AG09319 (cell line): ENCODE measurements at regions not wholly inside any gene's neighbourhood (a gene's known extent, or its start where the extent isn't known, plus 50 kb on each side); places are given as distances from the start of the nearest gene placed in this dataset.
"Not testable (repeated sequence)": the region's sequence is repeated elsewhere in the genome, so short reads cannot be mapped to it uniquely, and the experiment has no call there.

Experiments
- DNase-seq: peaks from one replicate; pipeline ENCODE4 v3.0.0-alpha.2; 2010; ENCODE audit warnings: low read depth; ENCODE audit errors: extremely low read depth
- TF ChIP-seq, protein P1 (sequence below): IDR thresholded peaks from 2 replicates; pipeline ENCODE4 v1.5.1; 2011; ENCODE audit warnings: low read depth, mild to moderate bottlenecking, inconsistent platforms, low read length, moderate library complexity

DNA sequence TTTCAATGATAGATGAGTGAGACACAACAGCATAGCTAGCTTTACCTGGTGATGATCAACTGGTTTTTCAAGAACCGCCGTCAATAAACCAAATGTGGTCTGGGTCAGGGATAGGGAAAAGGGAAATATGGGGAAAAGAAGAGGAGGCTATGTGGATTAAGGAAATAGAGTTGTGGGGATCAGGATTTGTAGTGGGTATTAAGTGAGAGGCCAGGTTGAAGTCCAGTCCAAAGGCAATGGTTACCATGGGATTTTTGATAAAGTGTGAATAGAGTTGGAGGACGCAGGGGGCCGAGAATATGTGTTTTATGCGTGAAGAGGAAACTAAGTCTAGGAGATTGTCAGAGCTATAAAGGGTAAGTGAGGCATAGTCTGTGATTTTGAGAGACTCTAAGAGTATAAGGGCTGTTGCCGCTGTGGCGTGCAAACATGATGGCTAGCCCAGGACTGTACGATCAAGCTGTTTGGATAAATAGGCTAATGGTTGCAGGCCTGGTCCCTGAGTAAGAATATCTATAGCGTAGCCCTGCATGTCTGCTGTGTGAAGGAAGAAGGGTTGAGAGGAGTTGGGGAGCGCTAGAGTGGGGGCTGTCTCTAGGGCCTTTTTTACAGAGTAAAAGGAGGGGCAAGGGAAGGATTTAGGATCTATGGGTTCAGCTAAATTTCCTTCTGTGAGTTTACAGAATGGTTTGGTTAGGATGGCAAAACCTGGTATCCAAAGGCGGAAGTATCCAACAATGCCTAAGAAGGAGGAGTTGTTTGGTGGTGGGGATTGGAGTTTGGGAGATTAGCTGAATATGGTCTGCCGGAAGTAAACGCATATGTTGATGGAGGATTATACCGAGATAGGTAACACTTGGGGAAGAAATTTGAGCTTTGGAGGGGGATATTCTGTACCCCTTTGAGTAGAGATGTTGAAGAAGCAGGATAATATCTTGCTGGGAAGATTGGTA is 749.7 kb upstream of the ADGRB3 start:
- TF ChIP-seq, protein P1, sequence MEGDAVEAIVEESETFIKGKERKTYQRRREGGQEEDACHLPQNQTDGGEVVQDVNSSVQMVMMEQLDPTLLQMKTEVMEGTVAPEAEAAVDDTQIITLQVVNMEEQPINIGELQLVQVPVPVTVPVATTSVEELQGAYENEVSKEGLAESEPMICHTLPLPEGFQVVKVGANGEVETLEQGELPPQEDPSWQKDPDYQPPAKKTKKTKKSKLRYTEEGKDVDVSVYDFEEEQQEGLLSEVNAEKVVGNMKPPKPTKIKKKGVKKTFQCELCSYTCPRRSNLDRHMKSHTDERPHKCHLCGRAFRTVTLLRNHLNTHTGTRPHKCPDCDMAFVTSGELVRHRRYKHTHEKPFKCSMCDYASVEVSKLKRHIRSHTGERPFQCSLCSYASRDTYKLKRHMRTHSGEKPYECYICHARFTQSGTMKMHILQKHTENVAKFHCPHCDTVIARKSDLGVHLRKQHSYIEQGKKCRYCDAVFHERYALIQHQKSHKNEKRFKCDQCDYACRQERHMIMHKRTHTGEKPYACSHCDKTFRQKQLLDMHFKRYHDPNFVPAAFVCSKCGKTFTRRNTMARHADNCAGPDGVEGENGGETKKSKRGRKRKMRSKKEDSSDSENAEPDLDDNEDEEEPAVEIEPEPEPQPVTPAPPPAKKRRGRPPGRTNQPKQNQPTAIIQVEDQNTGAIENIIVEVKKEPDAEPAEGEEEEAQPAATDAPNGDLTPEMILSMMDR, result no peak
- DNase-seq, result no peak

DNA sequence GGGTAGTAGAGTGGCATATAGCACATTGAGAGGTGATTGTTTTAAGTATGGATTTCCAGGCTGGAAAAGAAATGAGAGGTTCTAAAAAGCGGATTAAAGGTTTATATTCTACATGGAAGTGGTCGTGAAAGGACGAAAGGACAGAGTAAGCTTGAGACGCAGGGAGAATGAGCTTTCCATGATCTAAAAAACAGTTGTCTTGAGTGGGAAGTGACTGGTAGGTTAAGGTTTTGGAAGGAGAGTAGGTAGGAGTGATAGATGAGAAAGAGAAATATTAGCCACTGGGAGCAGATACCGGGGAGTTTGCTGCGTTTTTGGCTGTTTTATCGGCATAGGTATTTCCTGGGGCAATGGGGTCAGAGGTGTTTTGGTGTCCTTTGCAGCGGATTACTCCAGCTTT is 750.6 kb upstream of the ADGRB3 start:
- no peak for DNase-seq
- TF ChIP-seq, protein P1, result no peak

DNA sequence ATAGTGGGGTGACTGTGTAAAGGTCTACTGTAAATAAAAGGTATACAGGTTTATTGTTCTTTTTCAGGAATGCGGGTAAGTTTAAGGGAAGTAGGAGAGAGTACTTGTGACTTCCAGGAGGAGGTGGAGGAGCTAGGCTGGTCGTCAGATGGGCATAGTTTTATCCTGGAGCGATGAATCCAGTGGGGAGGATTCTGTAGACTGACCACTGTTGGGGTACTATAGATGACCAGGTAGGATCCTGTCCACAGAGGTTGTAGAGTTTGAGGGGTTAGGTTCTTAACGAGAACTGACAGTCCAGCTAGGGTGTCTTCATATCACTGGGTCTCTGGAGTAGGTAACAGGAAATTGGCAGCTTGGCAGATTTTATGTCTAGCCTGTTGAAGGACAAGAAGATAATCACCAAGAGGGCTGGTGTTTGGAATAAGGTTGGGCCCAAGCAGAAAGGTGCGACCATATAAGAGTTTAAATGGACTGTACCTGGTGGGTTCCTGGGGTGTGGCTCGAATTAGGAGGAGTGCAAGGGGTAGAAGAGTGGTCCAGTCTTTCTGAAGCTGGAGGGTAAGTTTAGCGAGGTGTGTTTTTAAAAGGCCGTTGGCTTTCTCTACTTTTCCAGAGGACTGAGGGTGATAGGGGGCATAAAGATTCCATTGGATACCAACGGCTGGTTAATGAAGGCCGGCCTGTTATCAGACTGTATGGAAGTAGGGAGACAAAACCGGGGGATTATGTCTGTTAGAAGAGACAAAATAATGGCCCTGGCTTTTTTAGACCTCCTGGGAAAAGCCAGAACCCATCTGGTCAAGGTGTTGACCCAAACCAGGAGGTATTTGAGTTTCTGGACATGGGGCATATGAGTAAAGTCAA is 751.3 kb upstream of the ADGRB3 start:
- TF ChIP-seq, protein P1, result no peak
- no peak for DNase-seq

DNA sequence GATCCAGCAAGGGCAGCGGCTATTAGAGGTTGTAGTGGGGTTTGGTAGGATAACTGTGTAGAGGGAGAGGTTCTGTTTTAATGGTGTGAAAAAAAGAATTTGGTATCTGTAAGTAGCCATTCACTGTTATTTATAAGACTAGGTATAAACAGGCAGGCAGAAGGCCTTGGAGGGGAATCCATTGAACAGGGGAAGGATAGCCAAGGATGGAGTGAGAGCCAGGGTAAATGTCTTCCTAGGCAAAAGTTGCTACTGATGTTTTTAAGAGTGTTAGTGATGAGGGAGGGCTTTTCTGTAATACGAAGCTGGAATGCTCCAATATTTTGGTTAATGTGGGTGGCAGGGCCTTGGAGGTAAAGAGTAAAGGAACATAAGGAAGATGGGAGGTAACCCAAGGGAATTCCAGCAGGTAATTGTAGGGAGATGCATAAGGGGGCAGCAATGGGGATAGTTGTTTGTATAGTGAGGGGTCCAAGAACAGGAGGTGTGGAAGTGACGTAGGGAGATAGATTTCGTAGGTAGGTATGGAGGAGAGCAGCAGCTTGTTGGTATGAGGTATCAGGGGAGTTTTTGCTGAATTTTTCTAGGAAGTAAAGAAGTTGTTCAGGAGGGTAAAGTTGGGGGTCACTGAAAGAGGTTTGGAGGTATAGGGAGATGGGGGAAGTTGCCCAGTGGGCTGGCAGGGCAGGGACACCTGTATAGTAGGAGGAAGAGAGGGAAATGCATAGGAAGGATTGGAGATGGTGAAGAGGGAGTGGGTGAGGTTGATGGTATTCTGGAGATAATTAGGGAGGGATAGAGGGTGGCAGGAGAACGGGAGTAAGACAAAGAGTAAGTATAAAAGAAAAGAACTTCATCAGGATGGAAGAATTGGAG is 752.4 kb upstream of the ADGRB3 start:
- TF ChIP-seq, protein P1, result no peak
- no peak for DNase-seq

DNA sequence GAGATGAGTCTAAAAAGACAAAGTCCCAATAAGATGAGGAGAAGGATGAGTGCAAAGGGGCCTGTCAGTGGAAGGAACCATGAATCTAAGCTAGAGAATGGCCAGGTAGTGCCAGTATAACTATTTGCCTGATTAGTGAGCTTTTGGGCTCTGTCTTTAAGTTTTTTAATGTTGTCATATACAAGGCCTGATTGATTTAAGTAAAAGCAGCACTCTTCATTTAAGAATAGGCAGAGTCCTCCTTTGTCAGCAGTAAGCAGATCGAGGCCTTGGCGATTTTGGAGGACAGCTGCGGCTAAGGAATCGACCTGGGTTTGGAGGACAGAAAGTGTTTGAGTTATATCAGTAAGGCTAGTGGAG is 753.4 kb upstream of the ADGRB3 start:
- DNase-seq, result no peak
- TF ChIP-seq, protein P1, result no peak

DNA sequence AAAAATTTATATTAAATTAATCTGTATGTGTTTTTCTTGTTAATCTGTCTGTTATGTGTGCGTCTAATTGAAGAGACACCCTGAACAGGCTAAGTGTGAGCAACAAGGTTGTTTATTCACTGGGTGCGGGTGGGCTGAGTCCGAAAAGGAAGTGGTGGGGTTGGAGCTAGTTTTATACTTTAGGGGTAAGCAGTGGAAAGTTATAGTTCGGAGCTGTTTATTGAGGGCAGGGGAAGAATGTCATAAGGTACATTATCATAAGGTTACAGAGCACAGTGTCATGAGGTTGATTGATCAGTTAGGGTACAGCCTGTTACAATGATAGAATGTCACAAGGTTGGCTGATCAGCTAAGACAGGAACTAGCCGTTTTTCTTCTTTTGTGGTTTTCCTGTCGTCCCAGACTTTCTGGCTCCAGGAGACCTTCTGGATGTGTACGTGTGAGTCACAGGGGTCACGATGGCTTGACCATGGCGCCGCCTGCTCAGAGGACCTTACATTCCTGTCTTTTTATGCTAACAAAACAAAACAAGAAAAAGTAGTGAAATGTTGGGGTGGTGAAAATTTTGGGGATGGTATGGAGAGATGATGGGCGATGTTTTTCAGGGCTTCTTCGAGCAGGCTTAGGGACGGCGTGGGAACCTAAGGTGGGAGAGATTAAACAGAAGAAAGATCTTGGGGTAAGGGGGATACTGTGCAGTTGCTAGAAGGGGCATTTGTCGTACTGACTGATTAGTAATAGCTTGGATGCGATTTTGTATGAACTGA is 754.0 kb upstream of the ADGRB3 start:
- no peak for DNase-seq
- TF ChIP-seq, protein P1, result no peak

DNA sequence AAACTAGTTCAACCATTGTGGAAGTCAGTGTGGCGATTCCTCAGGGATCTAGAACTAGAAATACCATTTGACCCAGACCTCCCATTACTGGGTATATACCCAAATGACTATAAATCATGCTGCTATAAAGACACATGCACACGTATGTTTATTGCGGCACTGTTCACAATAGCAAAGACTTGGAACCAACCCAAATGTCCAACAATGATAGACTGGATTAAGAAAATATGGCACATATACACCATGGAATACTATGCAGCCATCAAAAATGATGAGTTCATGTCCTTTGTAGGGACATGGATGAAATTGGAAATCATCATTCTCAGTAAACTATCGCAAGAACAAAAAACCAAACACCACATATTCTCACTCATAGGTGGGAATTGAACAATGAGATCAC is 754.7 kb upstream of the ADGRB3 start:
- not testable (repeated sequence) for DNase-seq

DNA sequence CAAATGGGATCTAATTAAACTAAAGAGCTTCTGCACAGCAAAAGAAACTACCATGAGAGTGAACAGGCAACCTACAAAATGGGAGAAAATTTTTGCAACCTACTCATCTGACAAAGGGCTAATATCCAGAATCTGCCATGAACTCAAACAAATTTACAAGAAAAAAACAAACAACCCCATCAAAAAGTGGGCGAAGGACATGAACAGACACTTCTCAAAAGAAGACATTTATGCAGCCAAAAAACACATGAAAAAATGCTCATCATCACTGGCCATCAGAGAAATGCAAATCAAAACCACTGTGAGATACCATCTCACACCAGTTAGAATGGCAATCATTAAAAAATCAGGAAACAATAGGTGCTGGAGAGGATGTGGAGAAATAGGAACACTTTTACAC is 755.2 kb upstream of the ADGRB3 start:
- not testable (repeated sequence) for DNase-seq

DNA sequence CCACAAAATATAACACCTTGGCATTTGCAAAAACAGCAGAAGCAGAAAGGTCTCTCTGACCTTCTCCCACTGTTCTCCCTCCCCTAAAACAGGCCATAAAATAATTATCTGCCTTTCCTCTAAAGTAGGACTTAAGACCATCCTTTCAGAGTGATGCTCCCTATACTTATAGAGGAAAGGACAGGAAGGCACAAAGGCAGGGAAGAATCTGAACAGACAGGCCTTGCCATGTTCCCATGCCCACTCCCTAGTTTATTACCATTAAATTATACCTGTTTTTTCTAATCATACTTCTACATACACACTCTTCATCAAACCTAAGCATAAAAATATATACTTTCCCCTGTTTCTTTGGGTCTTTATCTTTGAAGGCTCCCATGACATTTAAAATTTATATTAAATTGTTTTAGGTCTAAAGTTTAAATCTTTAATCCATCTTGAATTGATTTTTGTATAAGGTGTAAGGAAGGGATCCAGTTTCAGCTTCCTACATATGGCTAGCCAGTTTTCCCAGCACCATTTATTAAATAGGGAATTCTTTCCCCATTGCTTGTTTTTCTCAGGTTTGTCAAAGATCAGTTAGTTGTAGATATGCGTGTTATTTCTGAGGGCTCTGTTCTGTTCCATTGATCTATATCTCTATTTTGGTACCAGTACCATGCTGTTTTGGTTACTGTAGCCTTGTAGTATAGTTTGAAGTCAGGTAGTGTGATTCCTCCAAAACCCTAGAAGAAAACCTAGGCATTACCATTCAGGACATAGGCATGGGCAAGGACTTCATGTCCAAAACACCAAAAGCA is 755.8 kb upstream of the ADGRB3 start:
- not testable (repeated sequence) for DNase-seq

DNA sequence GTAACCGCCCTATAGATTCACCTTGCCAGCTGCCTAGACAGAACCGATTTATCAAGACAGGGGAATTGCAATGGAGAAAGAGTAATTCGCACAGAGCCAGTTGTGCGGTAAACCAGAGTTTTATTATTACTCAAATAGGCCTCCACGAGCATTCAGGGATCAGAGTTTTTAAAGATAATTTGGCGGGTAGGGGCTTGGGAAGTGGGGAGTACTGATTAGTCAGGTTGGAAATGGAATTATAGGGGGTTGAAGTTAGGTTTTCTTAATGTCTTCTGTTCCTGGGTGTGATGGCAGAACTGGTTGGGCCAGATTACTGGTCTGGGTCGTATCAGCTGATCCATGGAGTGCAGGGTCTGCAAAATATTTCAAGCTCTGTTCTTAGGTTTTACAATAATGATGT is 756.9 kb upstream of the ADGRB3 start:
- not testable (repeated sequence) for DNase-seq
